Esophagus muscularis mucosa (tissue), 3 donors: ENCODE measurements at regions not wholly inside any gene's neighbourhood (a gene's known extent, or its start where the extent isn't known, plus 50 kb on each side); places are given as distances from the start of the nearest gene placed in this dataset.

Experiments
- CTCF ChIP-seq, 3 experiments: fragments of 200-600 bp in 2 of 3; fragments of 450-650 bp in 1 of 3; sonication (generic) in 2 of 3; IDR thresholded peaks; one replicate each; pipeline ENCODE4 v1.5.1; 2017 to 2019; ENCODE audit warnings: antibody characterized with exemption in 3 of 3, mild to moderate bottlenecking in 2 of 3, moderate library complexity in 1 of 3
- POLR2A ChIP-seq: fragments of 450-650 bp; IDR thresholded peaks from one replicate; pipeline ENCODE4 v1.6.1; 2017; ENCODE audit warnings: antibody characterized with exemption, moderate library complexity, mild to moderate bottlenecking, low read depth
- POLR2AphosphoS5 ChIP-seq, 2 donors: sonication (generic); formaldehyde crosslinking; IDR thresholded peaks; one replicate each; pipeline ENCODE4 v1.6.1; 2017; ENCODE audit warnings: antibody characterized with exemption in 2 of 2

- TF ChIP-seq POLR2AphosphoS5 (IDR thresholded peaks at IDR 0.05) (no peak), POLR2A (no peak), CTCF (IDR thresholded peaks at IDR 0.05) (no peak)
Measured at GRCh38 chr2:163157891-163158496, 319.4 kb upstream of the KCNH7 start.
